GM10266 (cell line): ENCODE measurements at regions not wholly inside any gene's neighbourhood (a gene's known extent, or its start where the extent isn't known, plus 50 kb on each side); places are given as distances from the start of the nearest gene placed in this dataset.

Source experiments
- DNase-seq: peaks from one replicate; pipeline ENCODE4 v3.0.0; 2012; ENCODE audit errors: extremely low spot score
- TF ChIP-seq, protein P1 (sequence below): IDR thresholded peaks from 2 replicates; pipeline ENCODE4 v1.5.1; 2012; ENCODE audit warnings: mild to moderate bottlenecking, low read depth; ENCODE audit not compliant: control insufficient read depth, insufficient read depth; ENCODE audit errors: missing control alignments

DNA sequence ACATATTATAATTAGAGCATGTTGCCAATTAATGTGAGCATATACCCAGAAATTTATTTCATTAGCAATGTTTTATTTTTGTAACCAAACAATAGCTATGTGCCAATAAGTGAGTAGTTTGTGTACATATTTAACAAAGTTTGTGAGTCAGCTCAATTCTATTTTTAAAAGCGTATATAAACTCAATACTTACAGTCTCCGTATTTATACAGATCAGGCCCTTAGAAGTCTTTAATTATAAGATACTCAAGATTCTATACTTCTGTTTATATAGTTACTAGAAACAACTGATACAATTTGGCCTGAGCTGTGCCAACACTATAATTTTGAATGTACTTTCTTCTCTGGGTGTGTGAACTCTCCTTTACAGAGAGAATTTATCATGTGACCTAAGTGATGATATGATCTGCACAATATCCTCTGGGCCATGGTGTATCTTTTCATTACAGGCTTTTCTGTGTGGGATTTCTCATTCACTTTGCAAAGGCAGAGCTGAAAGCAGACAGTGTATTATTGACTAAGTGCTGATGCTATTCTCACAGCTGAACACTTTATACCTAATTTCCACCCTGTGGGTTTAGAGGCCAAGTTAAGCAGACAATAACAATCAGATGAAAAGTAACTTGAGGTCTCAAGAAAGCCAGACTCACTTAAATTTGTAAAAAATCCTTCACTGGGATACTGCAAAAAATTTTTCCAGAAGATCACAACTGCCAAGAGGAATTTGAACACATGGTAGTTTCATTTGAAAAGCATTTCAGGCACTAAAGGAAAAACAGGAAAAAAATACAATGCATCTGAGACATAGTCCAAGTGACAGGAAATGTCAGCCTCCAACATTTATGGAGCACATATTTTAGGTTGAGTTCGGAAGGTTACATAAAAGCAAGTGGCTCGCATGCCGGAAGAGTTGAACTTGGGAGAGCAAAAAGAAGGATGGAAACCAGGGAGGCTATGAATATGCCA lies 277.9 kb upstream of the SEMA6D start:
- no peak for DNase-seq
- TF ChIP-seq, protein P1, sequence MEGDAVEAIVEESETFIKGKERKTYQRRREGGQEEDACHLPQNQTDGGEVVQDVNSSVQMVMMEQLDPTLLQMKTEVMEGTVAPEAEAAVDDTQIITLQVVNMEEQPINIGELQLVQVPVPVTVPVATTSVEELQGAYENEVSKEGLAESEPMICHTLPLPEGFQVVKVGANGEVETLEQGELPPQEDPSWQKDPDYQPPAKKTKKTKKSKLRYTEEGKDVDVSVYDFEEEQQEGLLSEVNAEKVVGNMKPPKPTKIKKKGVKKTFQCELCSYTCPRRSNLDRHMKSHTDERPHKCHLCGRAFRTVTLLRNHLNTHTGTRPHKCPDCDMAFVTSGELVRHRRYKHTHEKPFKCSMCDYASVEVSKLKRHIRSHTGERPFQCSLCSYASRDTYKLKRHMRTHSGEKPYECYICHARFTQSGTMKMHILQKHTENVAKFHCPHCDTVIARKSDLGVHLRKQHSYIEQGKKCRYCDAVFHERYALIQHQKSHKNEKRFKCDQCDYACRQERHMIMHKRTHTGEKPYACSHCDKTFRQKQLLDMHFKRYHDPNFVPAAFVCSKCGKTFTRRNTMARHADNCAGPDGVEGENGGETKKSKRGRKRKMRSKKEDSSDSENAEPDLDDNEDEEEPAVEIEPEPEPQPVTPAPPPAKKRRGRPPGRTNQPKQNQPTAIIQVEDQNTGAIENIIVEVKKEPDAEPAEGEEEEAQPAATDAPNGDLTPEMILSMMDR = no peak

DNA sequence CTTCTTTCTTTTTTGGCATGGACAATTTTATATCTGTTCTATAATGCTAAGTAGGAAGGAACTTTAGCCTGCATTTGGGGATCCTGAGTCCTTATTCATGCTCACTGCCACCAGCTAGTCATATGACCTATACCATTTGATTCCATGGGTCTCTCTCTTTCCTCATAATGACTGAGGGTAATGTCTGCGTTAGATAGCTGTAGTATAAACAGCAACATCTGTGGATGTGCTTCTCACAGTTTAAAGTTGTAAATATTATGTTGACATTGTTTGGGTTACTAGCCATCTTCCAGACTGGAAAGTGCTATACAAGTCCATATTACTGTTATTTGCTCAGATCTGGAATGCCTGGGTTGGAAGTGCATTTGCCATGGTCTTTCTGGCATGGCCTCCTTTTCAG lies 274.9 kb upstream of the SEMA6D start:
- TF ChIP-seq, protein P1 = no peak
- DNase-seq = no peak

DNA sequence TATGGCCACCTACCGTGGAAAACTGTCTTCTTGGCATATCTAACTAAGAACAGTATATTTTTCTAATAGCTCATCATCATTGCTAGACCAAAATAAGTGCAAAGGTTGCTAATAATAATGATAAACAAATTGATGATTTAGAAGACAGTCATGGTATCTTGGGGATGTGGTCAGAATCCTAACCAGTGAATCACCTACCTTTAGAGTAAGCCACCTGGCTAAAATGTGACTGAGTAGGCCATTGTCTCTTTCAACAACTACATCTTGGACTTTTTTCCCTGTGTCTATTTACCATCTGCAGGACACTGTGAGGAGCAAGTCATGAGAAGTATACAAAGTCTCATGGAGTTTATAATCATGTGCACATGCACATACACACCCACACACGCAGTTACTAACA lies 273.5 kb upstream of the SEMA6D start:
- TF ChIP-seq, protein P1 = no peak
- DNase-seq = no peak

DNA sequence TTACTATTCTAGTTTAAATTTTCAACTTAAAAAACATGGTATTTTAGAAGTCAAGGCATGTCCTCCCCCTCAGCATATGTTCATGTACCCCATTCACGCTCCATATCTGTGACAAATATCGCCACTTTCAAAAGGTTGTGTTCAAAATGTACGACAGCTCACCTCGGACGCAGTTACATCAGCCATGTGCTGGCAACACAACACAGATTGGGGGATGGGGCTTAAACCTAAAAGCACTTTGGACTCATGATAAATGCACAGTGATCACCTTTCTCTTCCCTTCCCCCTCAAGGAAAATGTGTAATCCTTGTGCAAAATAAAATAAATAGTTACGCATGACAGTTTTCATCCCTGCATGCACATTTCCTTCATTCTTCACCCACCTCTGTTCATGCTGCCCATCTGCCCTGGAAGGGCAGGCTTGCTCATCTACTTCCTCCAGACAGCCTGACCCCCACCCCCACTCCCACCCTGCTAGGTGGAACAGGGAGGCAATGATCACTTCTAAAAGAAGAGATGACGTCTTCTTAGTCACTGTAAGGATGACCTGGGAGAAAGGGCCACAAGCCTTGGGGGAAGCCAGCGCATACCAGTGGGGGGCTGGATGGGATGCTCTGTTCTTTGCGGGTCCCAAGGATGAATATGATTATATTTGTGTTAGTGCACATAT lies 271.4 kb upstream of the SEMA6D start:
- TF ChIP-seq, protein P1 = no peak
- no peak for DNase-seq

DNA sequence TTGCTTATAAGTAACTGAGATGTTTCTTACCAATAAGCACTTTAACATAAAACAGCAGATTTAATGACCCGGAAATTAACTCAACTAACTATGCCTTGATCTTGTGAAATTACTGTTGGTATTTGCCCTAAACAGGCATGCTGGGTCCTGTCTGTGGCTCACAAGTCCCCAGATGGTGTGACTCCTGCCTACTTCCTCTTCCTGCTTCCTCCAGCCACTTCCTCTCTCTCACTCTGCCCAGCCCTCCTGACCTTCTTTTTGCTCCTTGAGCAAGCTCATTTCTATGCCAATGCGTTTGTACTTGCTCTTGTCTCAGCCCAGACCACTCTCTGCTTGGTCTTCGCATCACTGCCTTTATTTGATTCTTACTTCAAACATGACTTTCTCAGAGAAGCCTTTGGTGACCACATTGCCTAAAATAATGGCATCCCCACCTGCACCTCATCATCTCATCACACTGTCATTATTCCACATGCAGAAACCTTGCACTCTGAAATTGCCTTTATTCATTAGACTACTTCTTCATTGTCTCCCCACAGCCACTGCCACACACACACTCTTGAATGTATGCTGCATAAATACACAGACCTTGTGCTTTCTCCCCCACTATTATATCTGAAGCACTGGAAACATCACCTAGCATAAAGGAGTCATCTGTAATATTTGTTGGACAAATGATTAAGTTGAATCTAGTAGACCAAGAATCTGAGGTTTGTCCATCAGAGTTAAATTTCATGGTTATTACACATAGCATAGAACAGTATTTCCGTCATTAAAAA lies 256.3 kb upstream of the SEMA6D start:
- TF ChIP-seq, protein P1 = no peak

DNA sequence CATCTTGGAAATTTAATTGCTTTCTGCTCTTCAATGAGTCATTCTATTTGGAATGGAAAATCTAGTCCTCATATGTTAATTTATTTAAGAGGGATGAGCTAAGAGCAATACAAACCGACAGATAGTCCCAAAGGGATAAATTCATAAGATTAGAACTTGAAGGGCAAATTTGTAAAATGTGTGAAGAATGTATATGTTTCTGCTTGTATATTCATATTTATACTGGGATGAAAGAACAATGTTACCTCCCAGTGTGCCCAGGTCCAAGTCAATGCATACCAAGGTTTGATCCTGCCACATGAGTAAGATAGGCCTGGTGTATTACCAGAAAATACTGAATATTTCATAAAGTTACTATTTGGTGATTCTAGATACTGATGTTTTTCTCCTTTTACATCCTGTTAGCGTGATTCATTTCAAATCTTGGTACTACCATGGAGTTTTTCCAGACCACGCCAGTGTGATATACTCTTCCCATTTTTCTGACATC lies 255.6 kb upstream of the SEMA6D start:
- TF ChIP-seq, protein P1 = no peak
- no peak for DNase-seq

More for the DNA sequence above, 256.3 kb upstream of the SEMA6D start:
- DNase-seq = no peak

DNA sequence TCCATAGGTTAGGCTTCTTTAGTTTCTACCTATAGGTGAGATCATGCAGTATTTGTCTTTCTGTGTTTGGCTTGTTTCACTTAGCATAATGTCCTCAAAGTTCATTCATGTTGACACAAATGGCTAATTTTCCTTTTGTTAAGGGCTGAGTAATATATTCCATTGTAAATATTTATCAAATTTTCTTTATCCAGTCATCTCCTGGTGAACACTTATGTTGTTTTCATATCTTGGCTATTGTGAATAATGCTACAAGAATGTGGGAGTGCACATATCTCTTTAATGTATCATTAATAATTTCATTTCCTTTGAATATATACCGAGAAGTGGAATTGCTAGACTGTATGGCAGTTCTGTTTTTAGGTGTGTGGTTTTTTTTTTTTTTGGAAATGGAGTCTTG lies 250.9 kb upstream of the SEMA6D start:
- DNase-seq = no peak
- TF ChIP-seq, protein P1 = no peak
